WTC11 (cell line): ENCODE measurements at regions not wholly inside any gene's neighbourhood (a gene's known extent, or its start where the extent isn't known, plus 50 kb on each side); places are given as distances from the start of the nearest gene placed in this dataset.

Source experiments
- AFF4 ChIP-seq: sonication (generic); formaldehyde crosslinking; IDR thresholded peaks from 2 replicates; pipeline ENCODE4 v1.8.1; 2023; ENCODE audit warnings: mild to moderate bottlenecking, missing genetic modification reagents, borderline replicate concordance
- AR ChIP-seq: fragments of 250-450 bp; sonication (Bioruptor Pico); IDR thresholded peaks from 2 replicates; pipeline ENCODE4 v1.9.0; 2021; ENCODE audit warnings: mild to moderate bottlenecking
- ATF6 ChIP-seq: sonication (generic); formaldehyde crosslinking; IDR thresholded peaks from 2 replicates; pipeline ENCODE4 v1.8.1; 2023; ENCODE audit warnings: mild to moderate bottlenecking, missing genetic modification reagents
- E2F1 ChIP-seq: sonication (generic); formaldehyde crosslinking; IDR thresholded peaks from 2 replicates; pipeline ENCODE4 v1.8.0; 2022; ENCODE audit warnings: mild to moderate bottlenecking, missing genetic modification reagents
- E2F5 ChIP-seq: sonication (generic); formaldehyde crosslinking; IDR thresholded peaks from 2 replicates; pipeline ENCODE4 v1.8.1; 2022; ENCODE audit warnings: mild to moderate bottlenecking, moderate library complexity, missing genetic modification reagents
- ESRRA ChIP-seq: sonication (generic); formaldehyde crosslinking; IDR thresholded peaks from 2 replicates; pipeline ENCODE4 v1.8.1; 2022; ENCODE audit warnings: mild to moderate bottlenecking, missing genetic modification reagents, borderline replicate concordance
- HMGA2 ChIP-seq: fragments of 250-450 bp; sonication (Bioruptor Pico); IDR thresholded peaks from 2 replicates; pipeline ENCODE4 v1.4.0; 2021; ENCODE audit warnings: mild to moderate bottlenecking, moderate library complexity
- NFYB ChIP-seq: sonication (generic); formaldehyde crosslinking; conservative IDR thresholded peaks from 2 replicates; pipeline ENCODE4 v1.8.0; 2022; ENCODE audit warnings: low read depth, missing genetic modification reagents
- RELA ChIP-seq: sonication (generic); formaldehyde crosslinking; IDR thresholded peaks from 2 replicates; pipeline ENCODE4 v1.8.1; 2022; ENCODE audit warnings: missing genetic modification reagents, mild to moderate bottlenecking, borderline replicate concordance
- USF1 ChIP-seq: sonication (generic); formaldehyde crosslinking; IDR thresholded peaks from 2 replicates; pipeline ENCODE4 v1.8.0; 2022; ENCODE audit warnings: mild to moderate bottlenecking, missing genetic modification reagents
- ZBTB43 ChIP-seq: sonication (generic); formaldehyde crosslinking; IDR thresholded peaks from 2 replicates; pipeline ENCODE4 v1.8.1; 2023; ENCODE audit warnings: mild to moderate bottlenecking, missing genetic modification reagents
- ZMAT4 ChIP-seq: fragments of 250-450 bp; sonication (Bioruptor Pico); IDR thresholded peaks from 2 replicates; pipeline ENCODE4 v1.9.0; 2021; ENCODE audit warnings: mild to moderate bottlenecking
- ZNF121 ChIP-seq: sonication (generic); formaldehyde crosslinking; IDR thresholded peaks from 2 replicates; pipeline ENCODE4 v1.8.0; 2023; ENCODE audit warnings: missing genetic modification reagents
- ZNF219 ChIP-seq: sonication (generic); formaldehyde crosslinking; IDR thresholded peaks from 2 replicates; pipeline ENCODE4 v1.8.0; 2023; ENCODE audit warnings: missing genetic modification reagents, mild to moderate bottlenecking, borderline replicate concordance
- ZNF263 ChIP-seq: sonication (generic); formaldehyde crosslinking; IDR thresholded peaks from 2 replicates; pipeline ENCODE4 v1.8.1; 2022; ENCODE audit warnings: low read depth, mild to moderate bottlenecking, moderate library complexity, missing genetic modification reagents
- ZNF425 ChIP-seq: fragments of 250-450 bp; sonication (Bioruptor Pico); conservative IDR thresholded peaks from 2 replicates; pipeline ENCODE4 v1.9.0; 2021; ENCODE audit warnings: mild to moderate bottlenecking

GRCh38 chr4:62619971-62620370, 1419.8 kb downstream of the ADGRL3 start (continued):
- TF ChIP-seq AFF4 (CRISPR knock-in tag) = no peak
- TF ChIP-seq AR (CRISPR knock-in tag) = no peak
- TF ChIP-seq E2F5 (CRISPR knock-in tag) = no peak
- no peak for TF ChIP-seq ZNF219
- no peak for TF ChIP-seq ATF6 (CRISPR knock-in tag)
- no peak for TF ChIP-seq NFYB (CRISPR knock-in tag)
- no peak for TF ChIP-seq USF1
- TF ChIP-seq E2F1 (CRISPR knock-in tag) = no peak
- TF ChIP-seq ZMAT4 = no peak
- TF ChIP-seq HMGA2 (CRISPR knock-in tag) = no peak
- no peak for TF ChIP-seq ZNF425 (CRISPR knock-in tag)
- TF ChIP-seq ZNF263 = no peak
- TF ChIP-seq RELA = no peak
- no peak for TF ChIP-seq ESRRA (CRISPR knock-in tag)
- no peak for TF ChIP-seq ZBTB43 (CRISPR knock-in tag)
- no peak for TF ChIP-seq ZNF121
